Neural crest cell (in vitro differentiated cells): ENCODE measurements at regions not wholly inside any gene's neighbourhood (a gene's known extent, or its start where the extent isn't known, plus 50 kb on each side); places are given as distances from the start of the nearest gene placed in this dataset.

Experiments
- DNase-seq: peaks from one replicate; pipeline ENCODE4 v3.0.0; 2021; ENCODE audit warnings: low read depth, mixed read lengths, low spot score
- H3K27ac Mint-ChIP-seq: one replicate; pipeline ENCODE4 v1.8.0; 2021; ENCODE audit warnings: mild to moderate bottlenecking, mixed read lengths; ENCODE audit not compliant: unreplicated experiment
- H3K27me3 Mint-ChIP-seq: 2 replicates; pipeline ENCODE4 v1.8.0; 2021; ENCODE audit warnings: low read depth, mild to moderate bottlenecking, mixed read lengths
- H3K36me3 Mint-ChIP-seq: 2 replicates; pipeline ENCODE4 v1.8.0; 2021; ENCODE audit warnings: low read depth, mild to moderate bottlenecking, mixed read lengths
- H3K4me1 Mint-ChIP-seq: 2 replicates; pipeline ENCODE4 v1.8.0; 2021; ENCODE audit warnings: mixed read lengths
- H3K4me3 Mint-ChIP-seq: one replicate; pipeline ENCODE4 v1.8.0; 2021; ENCODE audit warnings: mild to moderate bottlenecking, mixed read lengths
- H3K9me3 Mint-ChIP-seq: 2 replicates; pipeline ENCODE4 v1.8.0; 2021; ENCODE audit warnings: mixed read lengths
- CTCF ChIP-seq: fragments of 200-600 bp; sonication (generic); conservative IDR thresholded peaks from 2 replicates; pipeline ENCODE4 v1.5.0; 2021; ENCODE audit warnings: antibody characterized with exemption, mild to moderate bottlenecking

GRCh38 chr2:60051991-60052390, 501.5 kb downstream of the BCL11A start:
- DNase-seq, result no peak
- no peak overlapping the region for H3K27ac Mint-ChIP-seq
- H3K9me3 Mint-ChIP-seq, result peaks cover 2% of the 10 kb centered on the region
- peaks cover 3% of the 10 kb centered on the region for H3K27me3 Mint-ChIP-seq
- H3K36me3 Mint-ChIP-seq, result no peaks in the 10 kb centered on the region
- no peak for TF ChIP-seq CTCF
- H3K4me1 Mint-ChIP-seq, result no peaks in the 10 kb centered on the region
- H3K4me3 Mint-ChIP-seq, result no peak overlapping the region

GRCh38 chr2:60047944-60048525, 505.4 kb downstream of the BCL11A start:
- H3K4me1 Mint-ChIP-seq, result no peaks in the 10 kb centered on the region
- H3K27me3 Mint-ChIP-seq, result no peaks in the 10 kb centered on the region
- no peak overlapping the region for H3K4me3 Mint-ChIP-seq
- DNase-seq, result no peak
- no peaks in the 10 kb centered on the region for H3K36me3 Mint-ChIP-seq
- H3K27ac Mint-ChIP-seq, result no peak overlapping the region
- TF ChIP-seq CTCF, result no peak
- peaks cover 4% of the 10 kb centered on the region for H3K9me3 Mint-ChIP-seq

GRCh38 chr2:60047347-60047746, 506.1 kb downstream of the BCL11A start:
- no peak for DNase-seq
- H3K36me3 Mint-ChIP-seq, result no peaks in the 10 kb centered on the region
- no peak overlapping the region for H3K27ac Mint-ChIP-seq
- no peak overlapping the region for H3K4me3 Mint-ChIP-seq
- H3K27me3 Mint-ChIP-seq, result no peaks in the 10 kb centered on the region
- peaks cover 4% of the 10 kb centered on the region for H3K9me3 Mint-ChIP-seq
- TF ChIP-seq CTCF, result no peak
- no peaks in the 10 kb centered on the region for H3K4me1 Mint-ChIP-seq

GRCh38 chr2:60046529-60046928, 506.9 kb downstream of the BCL11A start:
- peaks cover 4% of the 10 kb centered on the region for H3K9me3 Mint-ChIP-seq
- DNase-seq, result no peak
- no peak for TF ChIP-seq CTCF
- no peak overlapping the region for H3K27ac Mint-ChIP-seq
- no peaks in the 10 kb centered on the region for H3K4me1 Mint-ChIP-seq
- no peaks in the 10 kb centered on the region for H3K36me3 Mint-ChIP-seq
- no peaks in the 10 kb centered on the region for H3K27me3 Mint-ChIP-seq
- no peak overlapping the region for H3K4me3 Mint-ChIP-seq

GRCh38 chr2:60045456-60045855, 508.0 kb downstream of the BCL11A start:
- DNase-seq, result no peak
- no peaks in the 10 kb centered on the region for H3K27me3 Mint-ChIP-seq
- no peak overlapping the region for H3K27ac Mint-ChIP-seq
- H3K4me1 Mint-ChIP-seq, result no peaks in the 10 kb centered on the region
- no peaks in the 10 kb centered on the region for H3K36me3 Mint-ChIP-seq
- H3K9me3 Mint-ChIP-seq, result peaks cover 2% of the 10 kb centered on the region
- no peak overlapping the region for H3K4me3 Mint-ChIP-seq
- no peak for TF ChIP-seq CTCF

- H3K4me1 Mint-ChIP-seq, result no peaks in the 10 kb centered on the region
- no peaks in the 10 kb centered on the region for H3K27me3 Mint-ChIP-seq
- H3K9me3 Mint-ChIP-seq, result peaks cover 2% of the 10 kb centered on the region
- no peak overlapping the region for H3K4me3 Mint-ChIP-seq
- no peak for DNase-seq
- no peaks in the 10 kb centered on the region for H3K36me3 Mint-ChIP-seq
- no peak for TF ChIP-seq CTCF
- H3K27ac Mint-ChIP-seq, result no peak overlapping the region
These were observed 509.0 kb downstream of the BCL11A start for GRCh38 chr2:60044484-60044883.
